Dendritic cell treated with granulocyte-macrophage colony-stimulating factor and Interleukin-4, amounts not matched to agents 40 ng/mL and 50 ng/mL, for 4 days (primary cell): ENCODE measurements at regions not wholly inside any gene's neighbourhood (a gene's known extent, or its start where the extent isn't known, plus 50 kb on each side); places are given as distances from the start of the nearest gene placed in this dataset.

Experiments used
- H3K27ac Mint-ChIP-seq: one replicate; pipeline ENCODE4 v1.8.0; 2022; ENCODE audit warnings: mild to moderate bottlenecking, mixed read lengths
- H3K27me3 Mint-ChIP-seq: one replicate; pipeline ENCODE4 v1.8.0; 2022; ENCODE audit warnings: mild to moderate bottlenecking, mixed read lengths
- H3K36me3 Mint-ChIP-seq: one replicate; pipeline ENCODE4 v1.8.0; 2022; ENCODE audit warnings: low read depth, mixed read lengths
- H3K4me1 Mint-ChIP-seq: one replicate; pipeline ENCODE4 v1.8.0; 2022; ENCODE audit warnings: low read depth, mixed read lengths
- H3K4me3 Mint-ChIP-seq: one replicate; pipeline ENCODE4 v1.8.0; 2022; ENCODE audit warnings: mild to moderate bottlenecking, moderate library complexity, mixed read lengths
- H3K9me3 Mint-ChIP-seq: one replicate; pipeline ENCODE4 v1.8.0; 2022; ENCODE audit warnings: mixed read lengths
- intact Hi-C: fragments of 100-400 bp; cut with micrococcal nuclease; formaldehyde crosslinking; loops from one replicate; pipeline ENCODE4 v1.15.0; 2022

DNA sequence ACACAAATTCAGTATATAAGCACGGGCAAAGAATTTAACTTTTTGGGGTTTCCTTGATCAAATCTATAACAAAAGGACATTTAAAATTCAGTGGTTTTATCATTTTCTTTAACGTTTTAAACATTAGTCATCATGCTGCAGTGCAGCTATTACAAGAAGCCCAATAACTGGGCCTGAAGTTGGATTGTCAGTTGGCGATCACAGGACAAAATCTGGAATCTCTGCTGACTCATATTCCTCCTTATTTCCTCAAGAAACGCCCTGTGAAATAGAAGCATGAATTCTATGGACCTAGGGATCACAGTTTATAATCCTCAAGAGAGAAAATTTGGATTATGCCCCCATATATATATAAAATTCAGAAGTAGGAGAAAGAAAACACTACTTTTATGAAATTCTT, 971.6 kb upstream of the MIR17HG start:
- Mint-ChIP-seq H3K4me3 (no peak overlapping the region), H3K27ac (no peak overlapping the region), H3K36me3 (no peaks in the 10 kb centered on the region), H3K9me3 (peaks cover 22% of the 10 kb centered on the region), H3K4me1 (no peaks in the 10 kb centered on the region), H3K27me3 (no peaks in the 10 kb centered on the region)
- intact Hi-C loops: no loop called here

- Mint-ChIP-seq H3K27ac (no peak overlapping the region), H3K9me3 (peaks cover 19% of the 10 kb centered on the region), H3K4me1 (no peaks in the 10 kb centered on the region), H3K27me3 (no peaks in the 10 kb centered on the region), H3K4me3 (no peak overlapping the region), H3K36me3 (no peaks in the 10 kb centered on the region)
- intact Hi-C loops: no loop called here
Observed at GRCh38 chr13:90382425-90382824, 965.1 kb upstream of the MIR17HG start.

DNA sequence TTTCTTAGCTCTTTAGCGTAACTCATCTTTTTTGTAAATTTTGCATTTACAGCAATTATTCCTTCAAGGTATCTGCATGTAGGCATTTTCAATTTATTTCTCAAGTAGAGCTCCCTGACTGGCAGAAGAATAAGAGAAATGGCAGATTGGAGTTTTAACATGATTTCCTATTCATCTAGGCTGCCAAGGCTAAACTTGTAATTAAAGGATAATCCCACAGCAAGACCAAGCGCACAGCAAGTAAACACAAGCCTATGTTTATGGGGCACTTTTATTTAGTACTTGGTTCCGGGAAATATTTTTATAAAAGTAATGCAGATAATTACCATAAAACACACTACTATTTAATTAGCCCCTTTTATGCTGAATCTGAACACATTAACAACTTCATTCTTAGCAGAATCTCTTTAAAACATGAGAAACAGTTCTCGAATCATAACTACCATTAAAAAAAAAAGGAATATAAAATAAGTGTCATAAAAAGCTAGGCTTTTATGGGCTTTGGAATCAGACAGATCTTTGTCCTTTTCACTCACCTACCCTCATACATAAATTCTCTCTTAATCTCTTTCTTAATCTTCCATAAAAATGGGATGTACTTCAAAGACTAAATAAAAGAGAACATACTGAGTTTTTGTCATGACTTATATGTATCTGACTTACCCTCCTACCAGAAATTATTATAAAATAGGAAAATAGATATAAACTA, 961.6 kb upstream of the MIR17HG start:
- intact Hi-C loops: no loop called here
- Mint-ChIP-seq H3K27ac (no peak overlapping the region), H3K4me3 (no peak overlapping the region), H3K4me1 (no peaks in the 10 kb centered on the region), H3K36me3 (no peaks in the 10 kb centered on the region), H3K27me3 (no peaks in the 10 kb centered on the region), H3K9me3 (peaks cover 36% of the 10 kb centered on the region)

DNA sequence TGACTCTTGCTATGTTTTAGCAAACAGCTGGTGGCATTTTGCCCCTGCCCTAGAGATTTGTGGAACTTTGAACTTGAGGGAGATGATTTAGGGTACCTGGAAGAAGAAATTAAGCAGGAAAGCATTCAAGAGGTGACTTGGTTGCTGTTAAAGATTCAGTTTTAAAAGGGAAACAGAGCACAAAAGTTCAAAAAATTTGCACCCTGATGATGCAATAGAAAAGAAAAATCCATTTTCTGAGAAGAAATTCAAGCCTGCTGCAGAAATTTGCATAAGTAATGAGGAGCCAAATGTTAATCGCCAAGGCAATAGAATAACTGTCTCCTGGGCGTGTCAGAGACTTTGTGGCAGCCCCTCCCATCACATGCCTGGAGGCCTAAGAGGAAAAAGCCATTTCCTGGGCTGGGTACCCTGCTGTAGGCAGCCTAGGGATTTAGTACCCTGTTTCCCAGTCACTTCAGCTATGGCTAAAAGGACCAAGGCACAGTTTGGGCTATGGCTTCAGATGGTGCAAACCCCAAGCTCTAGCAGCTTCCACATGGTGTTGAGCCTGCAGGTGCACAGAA, 958.5 kb upstream of the MIR17HG start:
- no peak overlapping the region for H3K4me3 Mint-ChIP-seq
- H3K36me3 Mint-ChIP-seq: no peaks in the 10 kb centered on the region
- peaks cover 42% of the 10 kb centered on the region for H3K9me3 Mint-ChIP-seq
- H3K4me1 Mint-ChIP-seq: no peaks in the 10 kb centered on the region
- no peaks in the 10 kb centered on the region for H3K27me3 Mint-ChIP-seq
- intact Hi-C loops: no loop called here
- H3K27ac Mint-ChIP-seq: no peak overlapping the region

DNA sequence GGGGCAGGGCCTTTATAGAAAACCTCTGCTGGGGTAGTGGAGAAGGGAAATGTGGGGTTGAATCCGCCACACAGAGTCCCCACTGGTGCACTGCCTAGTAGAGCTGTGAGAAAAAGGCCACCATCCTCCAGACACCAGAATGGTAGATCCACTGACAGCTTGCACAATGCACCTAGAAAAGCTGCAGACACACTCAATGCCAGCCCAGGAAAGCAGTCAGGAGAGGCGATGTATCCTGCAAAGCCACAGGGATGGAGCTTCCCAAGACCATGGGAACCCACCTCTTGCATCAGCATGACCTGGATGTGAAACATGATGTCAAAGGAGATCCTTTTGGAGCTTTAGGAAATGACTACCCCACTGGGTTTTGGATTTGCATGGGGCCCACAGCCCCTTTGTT, 958.0 kb upstream of the MIR17HG start:
- Mint-ChIP-seq H3K27me3 (no peaks in the 10 kb centered on the region), H3K9me3 (peaks cover 42% of the 10 kb centered on the region), H3K4me1 (no peaks in the 10 kb centered on the region), H3K36me3 (no peaks in the 10 kb centered on the region), H3K4me3 (no peak overlapping the region), H3K27ac (no peak overlapping the region)
- intact Hi-C loops: no loop called here

GRCh38 chr13:90393408-90393807, 954.1 kb upstream of the MIR17HG start:
- intact Hi-C loops: no loop called here

GRCh38 chr13:90395348-90395747, 952.1 kb upstream of the MIR17HG start:
- H3K27me3 Mint-ChIP-seq: no peaks in the 10 kb centered on the region
- no peak overlapping the region for H3K27ac Mint-ChIP-seq
- peaks cover 27% of the 10 kb centered on the region for H3K9me3 Mint-ChIP-seq
- H3K4me3 Mint-ChIP-seq: no peak overlapping the region
- no peaks in the 10 kb centered on the region for H3K36me3 Mint-ChIP-seq
- intact Hi-C loops: no loop called here
- no peaks in the 10 kb centered on the region for H3K4me1 Mint-ChIP-seq

More at GRCh38 chr13:90393408-90393807, 954.1 kb upstream of the MIR17HG start:
- no peak overlapping the region for H3K4me3 Mint-ChIP-seq
- no peaks in the 10 kb centered on the region for H3K4me1 Mint-ChIP-seq
- peaks cover 31% of the 10 kb centered on the region for H3K9me3 Mint-ChIP-seq
- H3K27me3 Mint-ChIP-seq: no peaks in the 10 kb centered on the region
- H3K27ac Mint-ChIP-seq: no peak overlapping the region
- H3K36me3 Mint-ChIP-seq: no peaks in the 10 kb centered on the region

DNA sequence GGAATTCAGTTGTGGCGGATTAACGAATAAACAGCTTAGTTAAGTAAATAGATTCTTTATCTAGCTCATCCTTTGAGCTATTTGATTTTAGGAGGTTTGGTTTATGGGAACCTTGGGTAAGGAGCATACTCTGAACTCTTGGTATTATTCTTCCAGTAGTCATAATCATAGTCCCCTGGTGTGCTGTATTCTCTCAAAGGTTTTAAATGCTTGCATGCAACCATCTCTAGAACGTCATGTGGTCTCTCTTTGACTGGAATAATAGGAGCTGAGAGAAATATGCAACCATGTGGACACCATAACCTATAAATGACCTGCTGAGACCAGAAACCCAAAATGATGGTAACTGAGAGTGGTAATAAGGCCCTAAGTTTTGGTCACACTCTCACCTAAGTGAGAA, 951.6 kb upstream of the MIR17HG start:
- no peak overlapping the region for H3K4me3 Mint-ChIP-seq
- no peak overlapping the region for H3K27ac Mint-ChIP-seq
- H3K4me1 Mint-ChIP-seq: no peaks in the 10 kb centered on the region
- intact Hi-C loops: no loop called here
- no peaks in the 10 kb centered on the region for H3K27me3 Mint-ChIP-seq
- no peaks in the 10 kb centered on the region for H3K36me3 Mint-ChIP-seq
- peaks cover 27% of the 10 kb centered on the region for H3K9me3 Mint-ChIP-seq

DNA sequence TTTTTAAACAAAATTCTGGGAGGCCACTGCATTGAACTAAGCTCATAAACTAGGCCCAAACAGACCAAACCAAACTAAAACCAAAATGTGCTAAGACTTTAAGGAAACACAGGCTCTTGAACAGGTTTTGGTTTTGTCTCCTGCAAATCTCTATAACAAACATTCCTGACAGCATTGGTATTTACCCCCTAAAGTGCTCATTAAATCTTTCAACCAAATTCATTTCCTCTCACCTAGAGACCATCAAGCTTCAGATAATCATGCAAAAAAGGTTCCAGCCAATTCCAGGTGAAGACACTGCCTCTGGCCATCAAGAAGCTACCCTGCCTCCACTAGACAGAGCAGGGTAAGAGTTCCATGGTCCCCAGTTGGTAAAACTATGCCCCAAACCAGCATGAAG, 951.2 kb upstream of the MIR17HG start:
- H3K4me3 Mint-ChIP-seq: no peak overlapping the region
- H3K36me3 Mint-ChIP-seq: no peaks in the 10 kb centered on the region
- H3K9me3 Mint-ChIP-seq: peaks cover 27% of the 10 kb centered on the region
- H3K27me3 Mint-ChIP-seq: no peaks in the 10 kb centered on the region
- H3K27ac Mint-ChIP-seq: no peak overlapping the region
- intact Hi-C loops: no loop called here
- no peaks in the 10 kb centered on the region for H3K4me1 Mint-ChIP-seq

DNA sequence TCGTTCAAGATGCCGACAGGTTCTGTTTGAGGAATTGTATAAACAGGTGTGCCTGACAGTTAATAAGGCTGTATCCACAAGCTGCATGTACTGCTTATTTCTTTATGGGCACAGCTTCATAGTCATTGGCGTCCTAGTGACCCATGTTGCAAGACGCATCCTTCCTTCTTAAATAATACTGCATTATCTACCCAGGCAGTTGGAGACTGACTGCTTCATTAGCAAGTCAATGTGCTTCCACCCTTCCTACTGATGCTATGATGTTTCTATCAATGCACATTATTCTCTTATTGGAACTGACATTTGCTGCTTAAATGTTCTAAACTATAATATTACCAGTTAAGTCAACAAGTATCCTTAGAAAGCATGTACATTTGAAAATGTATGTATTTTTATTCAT, 950.0 kb upstream of the MIR17HG start:
- Mint-ChIP-seq H3K27ac (no peak overlapping the region), H3K4me3 (no peak overlapping the region)

GRCh38 chr13:90400372-90400771, 947.1 kb upstream of the MIR17HG start:
- H3K4me3 Mint-ChIP-seq: no peak overlapping the region
- no peak overlapping the region for H3K27ac Mint-ChIP-seq
- intact Hi-C loops: no loop called here
- H3K36me3 Mint-ChIP-seq: no peaks in the 10 kb centered on the region
- no peaks in the 10 kb centered on the region for H3K4me1 Mint-ChIP-seq
- H3K27me3 Mint-ChIP-seq: no peaks in the 10 kb centered on the region
- H3K9me3 Mint-ChIP-seq: peaks cover 57% of the 10 kb centered on the region

More for the DNA sequence above, 950.0 kb upstream of the MIR17HG start:
- Mint-ChIP-seq H3K36me3 (no peaks in the 10 kb centered on the region), H3K4me1 (no peaks in the 10 kb centered on the region), H3K9me3 (peaks cover 37% of the 10 kb centered on the region), H3K27me3 (no peaks in the 10 kb centered on the region)
- intact Hi-C loops: no loop called here

DNA sequence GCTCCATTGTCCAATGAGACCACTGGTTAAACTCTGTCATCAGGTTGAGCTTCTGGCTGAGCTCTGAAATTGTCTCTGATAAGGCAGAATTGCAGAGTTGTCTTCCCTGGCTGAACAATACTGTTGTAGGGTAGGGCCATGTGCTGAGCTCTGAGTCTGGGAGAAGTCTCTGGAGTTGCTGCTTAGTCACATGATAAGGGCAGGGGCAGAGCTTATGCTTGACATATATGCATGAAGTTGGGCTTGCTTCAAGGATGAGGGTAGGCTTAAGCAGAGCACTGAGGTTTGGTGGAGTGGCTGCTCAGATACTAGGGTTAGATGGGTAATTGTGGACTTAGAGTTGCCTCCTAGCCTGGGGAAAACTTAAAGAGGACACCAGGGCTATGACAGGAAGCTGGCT, 946.3 kb upstream of the MIR17HG start:
- Mint-ChIP-seq H3K36me3 (no peaks in the 10 kb centered on the region), H3K4me3 (no peak overlapping the region), H3K27me3 (no peaks in the 10 kb centered on the region), H3K9me3 (peaks cover 57% of the 10 kb centered on the region), H3K27ac (no peak overlapping the region), H3K4me1 (no peaks in the 10 kb centered on the region)
- intact Hi-C loops: no loop called here

DNA sequence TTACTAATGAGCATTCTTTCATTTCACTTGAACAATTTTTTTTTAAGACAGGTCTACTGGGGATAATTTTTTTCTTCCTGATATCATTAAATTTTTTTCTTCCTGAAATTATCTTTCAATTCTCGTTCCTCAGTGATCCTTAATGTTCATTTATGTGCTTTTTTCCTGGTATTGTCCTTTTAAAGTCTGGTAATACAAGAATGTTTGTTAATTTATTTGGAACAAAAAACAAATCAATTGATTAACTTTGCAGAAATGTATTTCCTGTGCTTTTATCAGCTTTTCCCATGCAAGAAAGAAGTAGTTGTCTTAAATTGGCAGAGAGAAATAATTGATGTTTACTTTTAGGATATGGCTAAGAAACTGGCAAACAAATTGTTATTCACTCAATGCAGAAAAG, 945.4 kb upstream of the MIR17HG start:
- no peaks in the 10 kb centered on the region for H3K27me3 Mint-ChIP-seq

GRCh38 chr13:90402613-90403012, 944.9 kb upstream of the MIR17HG start:
- Mint-ChIP-seq H3K36me3 (no peaks in the 10 kb centered on the region), H3K4me3 (no peak overlapping the region), H3K4me1 (no peaks in the 10 kb centered on the region), H3K27ac (no peak overlapping the region), H3K9me3 (peaks cover 66% of the 10 kb centered on the region), H3K27me3 (no peaks in the 10 kb centered on the region)
- intact Hi-C loops: no loop called here

More for the DNA sequence above, 945.4 kb upstream of the MIR17HG start:
- H3K27ac Mint-ChIP-seq: no peak overlapping the region
- H3K9me3 Mint-ChIP-seq: peaks cover 61% of the 10 kb centered on the region
- no peaks in the 10 kb centered on the region for H3K4me1 Mint-ChIP-seq
- no peak overlapping the region for H3K4me3 Mint-ChIP-seq
- intact Hi-C loops: no loop called here
- H3K36me3 Mint-ChIP-seq: no peaks in the 10 kb centered on the region
